ENCODE measurements at regions not wholly inside any gene's neighbourhood (a gene's known extent, or its start where the extent isn't known, plus 50 kb on each side); places are given as distances from the start of the nearest gene placed in this dataset.

GRCh38 chr1:215473943-215474342 is 93.2 kb upstream of the KCTD3 start:
- TF ChIP-seq RFX5 (IDR thresholded peaks at IDR 0.05; ENCODE audit: low read depth, low read length) (no peak), MAFK (IDR thresholded peaks at IDR 0.05; ENCODE audit: low read depth, low read length) (no peak), USF2 (IDR thresholded peaks at IDR 0.05; ENCODE audit: low read depth, low read length) (no peak), MAZ (IDR thresholded peaks at IDR 0.05; ENCODE audit: borderline replicate concordance, low read depth, low read length) (no peak), SMC3 (IDR thresholded peaks at IDR 0.05; ENCODE audit: low read depth, low read length) (no peak), BHLHE40 (IDR thresholded peaks at IDR 0.05; ENCODE audit: low read depth, low read length) (no peak), CTCF (conservative IDR thresholded peaks at IDR 0.05; ENCODE audit: low read depth, low read length) (no peak), POLR2A (IDR thresholded peaks at IDR 0.05; ENCODE audit: low read depth, low read length) (no peak), CEBPB (IDR thresholded peaks at IDR 0.05; ENCODE audit: low read depth, low read length) (no peak), ELK1 (IDR thresholded peaks at IDR 0.05; ENCODE audit: borderline replicate concordance, low read depth, low read length) (no peak), RCOR1 (IDR thresholded peaks at IDR 0.05; ENCODE audit: insufficient replicate concordance, low read length) (no peak), NFE2L2 (IDR thresholded peaks at IDR 0.05; ENCODE audit: low read depth, low read length) (no peak), MXI1 (IDR thresholded peaks at IDR 0.05; ENCODE audit: borderline replicate concordance, low read depth, low read length) (no peak), RAD21 (IDR thresholded peaks at IDR 0.05; ENCODE audit: low read length) (no peak), CHD1 (IDR thresholded peaks at IDR 0.05; ENCODE audit: low read depth, low read length) (no peak), FOS (IDR thresholded peaks at IDR 0.05; ENCODE audit: low read depth, low read length) (no peak)
- dilution Hi-C loops (cut with HindIII; ENCODE audit: low sequenced_read_pairs, unreplicated experiment): no loop called here
- Histone ChIP-seq H3K4me3 (ENCODE audit: insufficient read depth, low read depth, low read length) (no peak overlapping the region), H3K79me1 (ENCODE audit: low read depth in 1 of 2, low read length in 2 of 2) (no peaks in the 10 kb centered on the region), H3K9ac (ENCODE audit: low read depth, low read length) (no peak overlapping the region), H4K91ac (ENCODE audit: insufficient read depth, low read depth, low read length) (no peak overlapping the region), H3K56ac (ENCODE audit: extremely low read depth, insufficient read depth, low read length) (no peak overlapping the region), H2BK120ac (ENCODE audit: low read depth, low read length) (peak overlapping the region; percentile 16), H2BK15ac (ENCODE audit: low read depth, low read length) (no peak overlapping the region), H3K27me3 (ENCODE audit: control insufficient read depth, insufficient read depth, low read length) (no peaks in the 10 kb centered on the region; the same call in 1 of the 2 replicates), H2AK9ac (replicated peaks; ENCODE audit: low read depth, low read length, poor library complexity) (no peak overlapping the region), H3K9me1 (ENCODE audit: insufficient read depth, low read length) (no peaks in the 10 kb centered on the region), H3K27ac (ENCODE audit: insufficient read depth, low read length) (no peak overlapping the region), H2BK20ac (ENCODE audit: low read depth, low read length) (peak overlapping the region; percentile 79), H4K20me1 (ENCODE audit: insufficient read depth, low read length) (no peaks in the 10 kb centered on the region), H2BK5ac (ENCODE audit: low read depth, low read length, poor library complexity, severe bottlenecking) (no peak overlapping the region), H3K18ac (ENCODE audit: low read depth, low read length) (no peak overlapping the region; the same call in 1 of the 2 replicates), H2AFZ (replicated peaks; ENCODE audit: low read length, poor library complexity) (no peak overlapping the region), H3K4ac (ENCODE audit: low read depth, low read length) (peak overlapping the region; percentile 34; the same call in 1 of the 2 replicates), H3K23ac (ENCODE audit: low read depth, low read length) (no peak overlapping the region), H3K14ac (replicated peaks; ENCODE audit: low read depth, low read length) (no peak overlapping the region; the same call in 1 of the 2 replicates), H3K4me2 (ENCODE audit: low read depth, low read length) (no peak overlapping the region), H2AK5ac (ENCODE audit: low read depth, low read length) (no peak overlapping the region), H3K36me3 (ENCODE audit: control insufficient read depth, insufficient read depth, low read length) (no peaks in the 10 kb centered on the region), H4K5ac (ENCODE audit: low read depth, low read length) (no peak overlapping the region), H3K9me3 (ENCODE audit: control insufficient read depth, insufficient read depth, low read length) (peaks cover 7% of the 10 kb centered on the region), H4K8ac (ENCODE audit: low read depth in 2 of 2, low read length in 2 of 2) (no peak overlapping the region), H3K4me1 (ENCODE audit: control insufficient read depth, insufficient read depth, low read length) (peaks cover 8% of the 10 kb centered on the region)
- intact Hi-C loops (cut with micrococcal nuclease): no loop called here
- DNase-seq (peak; percentile 5), ATAC-seq (ENCODE audit: low read depth) (no peak)
- ChIA-PET CTCF (no interaction called here), POLR2A (ENCODE audit: unreplicated experiment) (no interaction called here)
- WGBS, 2 experiments (ENCODE audit: extremely low coverage in 2 of 2, insufficient read length in 1 of 2): no CpG with 5 or more reads among the region's 4 CpGs
- no TSS peak for BruUV-seq (replicated peaks)
- in situ Hi-C loops (cut with MboI; ENCODE audit: low sequenced_read_pairs): no loop called here

Measured in IMR-90 (cell line).